Transverse colon (tissue), 4 donors: ENCODE measurements at regions not wholly inside any gene's neighbourhood (a gene's known extent, or its start where the extent isn't known, plus 50 kb on each side); places are given as distances from the start of the nearest gene placed in this dataset.

Experiments used
- DNase-seq: peaks from one replicate; pipeline ENCODE4 v3.0.0-alpha.2; 2019
- H3K27ac ChIP-seq, 4 donors: fragments of 200-600 bp; sonication (generic); 2 replicates each; pipeline ENCODE4 v1.5.1; 2016 to 2018; ENCODE audit warnings: inconsistent platforms in 4 of 4
- H3K27me3 ChIP-seq: fragments of 200-600 bp; sonication (generic); 2 replicates; pipeline ENCODE4 v1.5.1; 2017; ENCODE audit warnings: inconsistent platforms
- H3K36me3 ChIP-seq, 4 donors: fragments of 200-600 bp; sonication (generic); 2 replicates each; pipeline ENCODE4 v1.5.1; 2017 to 2019; ENCODE audit warnings: inconsistent platforms in 4 of 4
- H3K4me1 ChIP-seq, 4 donors: fragments of 200-600 bp; sonication (generic); 2 replicates each; pipeline ENCODE4 v1.5.1; 2017 to 2020; ENCODE audit warnings: inconsistent platforms in 4 of 4
- H3K4me3 ChIP-seq, 4 donors: fragments of 200-600 bp; sonication (generic); 1 replicate in 1 of 4; 2 replicates in 3 of 4; pipeline versions ENCODE4 v1.5.1 to v1.6.1; 2017 to 2019; ENCODE audit warnings: inconsistent platforms in 4 of 4
- H3K9me3 ChIP-seq, 2 donors: fragments of 200-600 bp; sonication (generic); 2 replicates each; pipeline ENCODE4 v1.5.1; 2017 to 2019; ENCODE audit warnings: inconsistent platforms in 2 of 2
- CTCF ChIP-seq, 5 experiments: fragments of 200-600 bp in 3 of 5; fragments of 450-650 bp in 2 of 5; sonication (generic) in 3 of 5; IDR thresholded peaks; 1 replicate in 2 of 5; 2 replicates in 3 of 5; pipeline ENCODE4 v1.5.1; 2016 to 2017; ENCODE audit warnings: antibody characterized with exemption in 5 of 5, inconsistent platforms in 3 of 5, mild to moderate bottlenecking in 2 of 5, moderate library complexity in 1 of 5
- EP300 ChIP-seq: sonication (generic); formaldehyde crosslinking; IDR thresholded peaks from one replicate; pipeline ENCODE4 v1.6.1; 2017; ENCODE audit warnings: antibody characterized with exemption, low read depth
- POLR2A ChIP-seq: fragments of 450-650 bp; IDR thresholded peaks from one replicate; pipeline ENCODE4 v1.6.1; 2016; ENCODE audit warnings: antibody characterized with exemption, mild to moderate bottlenecking, moderate library complexity
- POLR2AphosphoS5 ChIP-seq, 3 donors: sonication (generic); formaldehyde crosslinking; IDR thresholded peaks; one replicate each; pipeline ENCODE4 v1.6.1; 2016; ENCODE audit warnings: antibody characterized with exemption in 3 of 3
- WGBS, 2 donors: methylation state at CpG; one replicate each; pipeline ENCODE4 v1.1.5; 2018; ENCODE audit warnings: low coverage in 1 of 2; 5-methylcytosine and 5-hydroxymethylcytosine counted together
- in situ Hi-C, 4 donors: fragments of 200-750 bp; cut with MboI; loops; one replicate each; pipeline versions ENCODE4 v1.15.0 to v1.15.1; 2017; ENCODE audit warnings: low sequenced_read_pairs in 3 of 4, low pct_ligation_motif_present in 1 of 4, low pct_unique_long_range_greater_than_20kb in 1 of 4
- intact Hi-C: fragments of 100-400 bp; cut with DNase I; formaldehyde crosslinking; loops from one replicate; pipeline ENCODE4 v1.15.1; 2023; ENCODE audit warnings: low total_unique reads

- no peak for DNase-seq
- intact Hi-C loops: no loop called here
- TF ChIP-seq POLR2AphosphoS5 (IDR thresholded peaks at IDR 0.05) (peak in 1 of 3 donors; percentile 19), CTCF (IDR thresholded peaks at IDR 0.05) (no peak)
- WGBS, 2 donors: 73% methylated on average over 1 of the region's 1 CpG; no CpG with 5 or more reads in 1 of the 2 donors
- no peaks in the 10 kb centered on the region for H3K36me3 ChIP-seq
- in situ Hi-C loops: no loop called here
- H3K27ac ChIP-seq: peak overlapping the region in 1 of 4 donors; percentile 16
- H3K4me1 ChIP-seq: peaks cover 0 to 8% (median 1%) of the 10 kb centered on the region in 4 donors
- H3K9me3 ChIP-seq: no peaks in the 10 kb centered on the region
- no peak overlapping the region for H3K4me3 ChIP-seq
- no peaks in the 10 kb centered on the region for H3K27me3 ChIP-seq
Measured at GRCh38 chr6:1094306-1094705, 217.6 kb upstream of the FOXQ1 start.

GRCh38 chr6:1091900-1092299, 220.0 kb upstream of the FOXQ1 start:
- intact Hi-C loops: no loop called here
- DNase-seq: no peak
- 44 to 59% methylated on average over 3 of the region's 3 CpGs for WGBS, 2 donors
- H3K27ac ChIP-seq: no peak overlapping the region
- H3K27me3 ChIP-seq: no peaks in the 10 kb centered on the region
- H3K9me3 ChIP-seq: no peaks in the 10 kb centered on the region
- H3K36me3 ChIP-seq: no peaks in the 10 kb centered on the region
- TF ChIP-seq POLR2AphosphoS5 (IDR thresholded peaks at IDR 0.05) (no peak), POLR2A (no peak), CTCF (IDR thresholded peaks at IDR 0.05) (no peak), EP300 (no peak)
- in situ Hi-C loops: no loop called here
- no peak overlapping the region for H3K4me3 ChIP-seq
- H3K4me1 ChIP-seq: peaks cover 0 to 25% (median 3%) of the 10 kb centered on the region in 4 donors

- Histone ChIP-seq H3K4me3 (no peak overlapping the region), H3K4me1 (peaks cover 0 to 25% (median 3%) of the 10 kb centered on the region in 4 donors), H3K36me3 (no peaks in the 10 kb centered on the region), H3K27ac (no peak overlapping the region), H3K9me3 (no peaks in the 10 kb centered on the region), H3K27me3 (no peaks in the 10 kb centered on the region)
- in situ Hi-C loops: no loop called here
- TF ChIP-seq CTCF (IDR thresholded peaks at IDR 0.05) (no peak), POLR2AphosphoS5 (IDR thresholded peaks at IDR 0.05) (no peak), EP300 (no peak), POLR2A (no peak)
- intact Hi-C loops: no loop called here
- DNase-seq: no peak
- 77 to 85% methylated on average over 1 of the region's 1 CpG for WGBS, 2 donors
Measured at GRCh38 chr6:1089859-1090258, 222.0 kb upstream of the FOXQ1 start.

GRCh38 chr6:1088492-1089001, 223.4 kb upstream of the FOXQ1 start:
- no peak for TF ChIP-seq POLR2A
- no peak for TF ChIP-seq POLR2AphosphoS5 (IDR thresholded peaks at IDR 0.05)
- no peak for TF ChIP-seq CTCF (IDR thresholded peaks at IDR 0.05)
- no peak for TF ChIP-seq EP300
- Histone ChIP-seq H3K9me3 (no peaks in the 10 kb centered on the region), H3K4me1 (peaks cover 0 to 25% (median 3%) of the 10 kb centered on the region in 4 donors), H3K4me3 (no peak overlapping the region), H3K36me3 (no peaks in the 10 kb centered on the region), H3K27me3 (no peaks in the 10 kb centered on the region), H3K27ac (no peak overlapping the region)
- DNase-seq: peak; percentile 26
- in situ Hi-C loops (no loop called here), intact Hi-C loops (loop anchor here (1.0 kb wide), 1 partner anchor 22 kb away; no protein-coding TSS in a partner anchor)
- 30 to 47% methylated on average over 5 of the region's 5 CpGs for WGBS, 2 donors
